ENCODE measurements at regions not wholly inside any gene's neighbourhood (a gene's known extent, or its start where the extent isn't known, plus 50 kb on each side); places are given as distances from the start of the nearest gene placed in this dataset.

DNA sequence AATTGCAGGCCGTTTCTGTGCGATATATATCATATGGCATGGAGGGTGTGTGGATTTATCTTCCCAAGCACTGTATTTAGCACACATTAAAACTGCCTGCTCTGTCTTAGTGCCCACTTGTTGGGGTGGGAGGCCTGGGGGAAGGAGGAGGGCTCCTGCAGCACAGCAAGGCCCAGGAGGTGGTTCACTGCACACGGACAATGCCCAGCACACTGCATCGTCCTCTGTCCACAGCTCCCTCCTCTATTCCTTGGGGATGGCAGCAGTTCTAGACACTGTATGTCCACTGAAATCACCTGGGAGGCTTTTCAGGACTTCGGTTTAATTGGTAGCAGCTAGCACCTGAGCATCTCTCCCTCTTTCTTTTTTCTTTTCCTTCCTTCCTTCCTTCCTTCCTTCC, 161.2 kb downstream of the KTN1 start:
- Histone ChIP-seq H3K4me3 (ENCODE audit: insufficient read depth, low read length, poor library complexity, severe bottlenecking) (no peak overlapping the region), H3F3A (ENCODE audit: insufficient read depth) (no peaks in the 10 kb centered on the region), H3K9me2 (replicated peaks; ENCODE audit: insufficient read depth, low read length) (no peaks in the 10 kb centered on the region), H2AFZ (ENCODE audit: low read depth, low read length, severe bottlenecking) (no peak overlapping the region), H3K27ac (ENCODE audit: low read depth, low read length) (no peak overlapping the region), H3K9me3 (ENCODE audit: insufficient read depth, low read length) (no peaks in the 10 kb centered on the region), H3K4me2 (ENCODE audit: low read depth, low read length, poor library complexity, severe bottlenecking) (no peak overlapping the region), H3K36me3 (ENCODE audit: low read length) (no peaks in the 10 kb centered on the region), H4K20me1 (ENCODE audit: low read depth, low read length) (no peaks in the 10 kb centered on the region), H3K9ac (ENCODE audit: low read length) (no peak overlapping the region), H3K27me3 (ENCODE audit: low read length) (no peaks in the 10 kb centered on the region), H3K79me2 (ENCODE audit: insufficient read depth, low read length) (no peaks in the 10 kb centered on the region)
- TF ChIP-seq EZH2phosphoT487 (conservative IDR thresholded peaks at IDR 0.05; ENCODE audit: low read length) = no peak
- TF ChIP-seq, protein P1, sequence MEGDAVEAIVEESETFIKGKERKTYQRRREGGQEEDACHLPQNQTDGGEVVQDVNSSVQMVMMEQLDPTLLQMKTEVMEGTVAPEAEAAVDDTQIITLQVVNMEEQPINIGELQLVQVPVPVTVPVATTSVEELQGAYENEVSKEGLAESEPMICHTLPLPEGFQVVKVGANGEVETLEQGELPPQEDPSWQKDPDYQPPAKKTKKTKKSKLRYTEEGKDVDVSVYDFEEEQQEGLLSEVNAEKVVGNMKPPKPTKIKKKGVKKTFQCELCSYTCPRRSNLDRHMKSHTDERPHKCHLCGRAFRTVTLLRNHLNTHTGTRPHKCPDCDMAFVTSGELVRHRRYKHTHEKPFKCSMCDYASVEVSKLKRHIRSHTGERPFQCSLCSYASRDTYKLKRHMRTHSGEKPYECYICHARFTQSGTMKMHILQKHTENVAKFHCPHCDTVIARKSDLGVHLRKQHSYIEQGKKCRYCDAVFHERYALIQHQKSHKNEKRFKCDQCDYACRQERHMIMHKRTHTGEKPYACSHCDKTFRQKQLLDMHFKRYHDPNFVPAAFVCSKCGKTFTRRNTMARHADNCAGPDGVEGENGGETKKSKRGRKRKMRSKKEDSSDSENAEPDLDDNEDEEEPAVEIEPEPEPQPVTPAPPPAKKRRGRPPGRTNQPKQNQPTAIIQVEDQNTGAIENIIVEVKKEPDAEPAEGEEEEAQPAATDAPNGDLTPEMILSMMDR (IDR thresholded peaks at IDR 0.05; ENCODE audit: insufficient read depth, low read length, poor library complexity, severe bottlenecking) = no peak

DNA sequence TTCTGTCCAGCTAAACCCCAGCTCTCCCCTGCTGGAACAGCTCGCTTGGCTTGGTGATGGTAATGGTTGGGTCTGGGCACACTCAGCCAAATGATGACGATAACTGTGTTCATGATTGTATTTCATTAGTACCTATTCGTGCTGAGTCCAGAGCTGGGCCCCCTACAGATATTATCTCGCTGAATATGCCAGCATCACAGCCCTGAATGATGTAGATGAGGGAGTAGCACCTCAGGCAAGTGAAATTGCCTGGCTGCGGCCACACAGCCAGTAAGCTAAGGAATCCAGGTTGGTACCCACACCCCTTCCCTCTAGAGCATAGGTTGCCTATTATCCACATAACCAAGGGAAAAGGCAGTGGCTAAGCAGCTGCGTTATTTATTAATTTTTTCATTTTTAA, 163.5 kb downstream of the KTN1 start:
- no peaks in the 10 kb centered on the region for H4K20me1 ChIP-seq (ENCODE audit: low read depth, low read length)
- H3K27me3 ChIP-seq (ENCODE audit: low read length) = no peaks in the 10 kb centered on the region
- H3K9ac ChIP-seq (ENCODE audit: low read length) = no peak overlapping the region
- no peaks in the 10 kb centered on the region for H3K9me3 ChIP-seq (ENCODE audit: insufficient read depth, low read length)
- H3K4me3 ChIP-seq (ENCODE audit: insufficient read depth, low read length, poor library complexity, severe bottlenecking) = no peak overlapping the region
- no peak overlapping the region for H3K27ac ChIP-seq (ENCODE audit: low read depth, low read length)
- H3F3A ChIP-seq (ENCODE audit: insufficient read depth) = no peaks in the 10 kb centered on the region
- H3K4me2 ChIP-seq (ENCODE audit: low read depth, low read length, poor library complexity, severe bottlenecking) = no peak overlapping the region
- H3K36me3 ChIP-seq (ENCODE audit: low read length) = no peaks in the 10 kb centered on the region
- no peak for TF ChIP-seq EZH2phosphoT487 (conservative IDR thresholded peaks at IDR 0.05; ENCODE audit: low read length)
- TF ChIP-seq, protein P1 (IDR thresholded peaks at IDR 0.05; ENCODE audit: insufficient read depth, low read length, poor library complexity, severe bottlenecking) = no peak
- no peaks in the 10 kb centered on the region for H3K9me2 ChIP-seq (replicated peaks; ENCODE audit: insufficient read depth, low read length)
- no peak overlapping the region for H2AFZ ChIP-seq (ENCODE audit: low read depth, low read length, severe bottlenecking)
- no peaks in the 10 kb centered on the region for H3K79me2 ChIP-seq (ENCODE audit: insufficient read depth, low read length)

DNA sequence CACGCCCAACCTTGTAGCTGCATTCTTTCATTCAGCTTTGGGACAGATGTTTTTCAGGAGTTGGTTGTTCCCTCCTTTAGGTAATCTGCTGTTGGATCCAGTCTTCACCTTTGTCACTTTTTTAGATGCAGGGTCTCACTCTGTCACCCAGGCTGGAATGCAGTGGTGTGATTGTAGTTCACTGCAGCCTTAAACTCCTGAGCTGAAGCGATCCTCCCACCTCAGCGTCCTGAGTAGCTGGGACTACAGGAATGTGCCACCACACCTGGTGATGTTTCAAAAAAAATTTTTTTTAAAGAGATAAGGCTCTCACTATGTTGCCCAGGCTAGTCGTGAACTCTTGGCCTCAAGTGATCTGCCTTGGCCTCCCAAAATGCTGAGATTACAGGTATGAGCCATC, 164.3 kb downstream of the KTN1 start:
- no peak overlapping the region for H3K27ac ChIP-seq (ENCODE audit: low read depth, low read length)
- no peaks in the 10 kb centered on the region for H3K9me3 ChIP-seq (ENCODE audit: insufficient read depth, low read length)
- H4K20me1 ChIP-seq (ENCODE audit: low read depth, low read length) = no peaks in the 10 kb centered on the region
- no peak for TF ChIP-seq EZH2phosphoT487 (conservative IDR thresholded peaks at IDR 0.05; ENCODE audit: low read length)
- TF ChIP-seq, protein P1 (IDR thresholded peaks at IDR 0.05; ENCODE audit: insufficient read depth, low read length, poor library complexity, severe bottlenecking) = no peak
- H2AFZ ChIP-seq (ENCODE audit: low read depth, low read length, severe bottlenecking) = no peak overlapping the region
- H3K27me3 ChIP-seq (ENCODE audit: low read length) = no peaks in the 10 kb centered on the region
- no peaks in the 10 kb centered on the region for H3K36me3 ChIP-seq (ENCODE audit: low read length)
- no peaks in the 10 kb centered on the region for H3K9me2 ChIP-seq (replicated peaks; ENCODE audit: insufficient read depth, low read length)
- H3F3A ChIP-seq (ENCODE audit: insufficient read depth) = no peaks in the 10 kb centered on the region
- H3K4me2 ChIP-seq (ENCODE audit: low read depth, low read length, poor library complexity, severe bottlenecking) = no peak overlapping the region
- H3K4me3 ChIP-seq (ENCODE audit: insufficient read depth, low read length, poor library complexity, severe bottlenecking) = no peak overlapping the region
- H3K9ac ChIP-seq (ENCODE audit: low read length) = no peak overlapping the region
- no peaks in the 10 kb centered on the region for H3K79me2 ChIP-seq (ENCODE audit: insufficient read depth, low read length)
